ENCODE measurements at regions not wholly inside any gene's neighbourhood (a gene's known extent, or its start where the extent isn't known, plus 50 kb on each side); places are given as distances from the start of the nearest gene placed in this dataset.

DNA sequence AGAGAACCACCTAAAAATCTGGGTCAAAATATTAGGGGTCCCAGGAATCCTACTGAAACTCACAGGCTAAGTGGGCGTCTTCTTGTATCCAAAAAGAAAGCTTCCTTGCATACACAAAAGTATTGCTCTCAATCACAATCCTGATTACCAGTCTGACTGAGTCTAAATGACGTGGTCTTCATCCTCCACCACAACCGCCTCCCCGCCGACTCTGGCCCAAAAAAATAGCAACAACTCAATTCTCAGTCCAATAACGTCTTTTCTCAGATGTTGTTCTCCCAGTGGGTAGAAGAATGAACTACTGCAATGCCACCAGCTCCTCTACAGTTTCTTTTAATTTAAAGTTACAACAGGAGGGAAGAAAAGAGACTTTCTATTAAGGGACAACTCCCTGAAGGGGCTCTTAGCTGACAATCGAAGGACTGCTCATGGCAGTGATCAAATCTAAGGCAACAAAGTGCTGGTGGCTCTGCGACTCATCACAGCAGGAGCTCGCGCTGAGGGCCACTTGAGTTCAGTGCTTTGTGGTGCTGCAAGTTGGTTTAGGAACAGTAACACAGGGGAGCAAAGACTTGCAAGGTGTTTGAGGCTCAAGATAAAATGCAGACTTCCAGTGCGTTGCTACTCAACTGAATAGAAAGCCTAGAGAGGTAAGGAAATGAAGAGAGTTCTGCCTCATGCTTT lies 394.1 kb downstream of the BCAT1 start:
- H3K9me1 ChIP-seq (replicated peaks; ENCODE audit: control insufficient read depth, extremely low read depth, insufficient read depth, low read length) = no peaks in the 10 kb centered on the region
- H3K9ac ChIP-seq (replicated peaks; ENCODE audit: extremely low read depth, insufficient read depth, low read length) = no peak overlapping the region
- no peak overlapping the region for H3K4me2 ChIP-seq (ENCODE audit: insufficient read depth, low read length)
- H2AFZ ChIP-seq (ENCODE audit: low read depth, low read length) = no peak overlapping the region
- H3K79me2 ChIP-seq (ENCODE audit: control insufficient read depth, insufficient read depth, low read length) = no peaks in the 10 kb centered on the region
- H3K36me3 ChIP-seq (ENCODE audit: control insufficient read depth in 2 of 2, extremely low read depth in 1 of 2, insufficient read depth in 2 of 2, low read length in 2 of 2) = no peaks in the 10 kb centered on the region
- dilution Hi-C loops (cut with MboI; ENCODE audit: extremely low pct_ligation_motif_present, low sequenced_read_pairs) (no loop called here), intact Hi-C loops (cut with micrococcal nuclease) (no loop called here)
- ChIA-PET CTCF (interaction anchor here (1.2 to 1.7 kb wide), 2 partner anchors 10 to 46 kb away, joined by 3 to 6 read pairs; no protein-coding TSS in a partner anchor), POLR2A (no interaction called here)
- no peak overlapping the region for H3K27ac ChIP-seq (ENCODE audit: insufficient read depth, low read depth, low read length)
- H3K9me3 ChIP-seq (replicated peaks; ENCODE audit: control insufficient read depth, insufficient read depth, low read length) = no peaks in the 10 kb centered on the region
- no peak overlapping the region for H3K4me3 ChIP-seq (replicated peaks in 1 of 3; ENCODE audit: insufficient read depth in 1 of 3, low read depth in 1 of 3, low read length in 3 of 3)
- BruUV-seq (replicated peaks) = no TSS peak
- peaks cover 1 to 6% of the 10 kb centered on the region in 2 experiments for H3K27me3 ChIP-seq (ENCODE audit: control insufficient read depth in 2 of 2, insufficient read depth in 2 of 2, low read length in 2 of 2)
- no peak for TF ChIP-seq MAX (IDR thresholded peaks at IDR 0.05; ENCODE audit: insufficient read depth, insufficient read length)
- no peak for TF ChIP-seq MYC (IDR thresholded peaks at IDR 0.05; ENCODE audit: low read depth, low read length)
- TF ChIP-seq FOS (IDR thresholded peaks at IDR 0.05; ENCODE audit: borderline replicate concordance, insufficient read depth, low read length) = no peak
- TF ChIP-seq POLR2AphosphoS5 (IDR thresholded peaks at IDR 0.05; ENCODE audit: insufficient read depth, low read depth, low read length) = no peak
- no peak for TF ChIP-seq EZH2 (IDR thresholded peaks at IDR 0.05; ENCODE audit: borderline replicate concordance, low read depth, low read length, severe bottlenecking)
- no peak for TF ChIP-seq GATA2 (IDR thresholded peaks at IDR 0.05; ENCODE audit: insufficient read depth, insufficient read length, low read depth, low read length)
- TF ChIP-seq JUN (IDR thresholded peaks at IDR 0.05; ENCODE audit: borderline replicate concordance, insufficient read depth, insufficient read length, low read depth) = no peak
- H4K20me1 ChIP-seq (replicated peaks; ENCODE audit: control insufficient read depth, extremely low read depth, insufficient read depth, low read length) = no peaks in the 10 kb centered on the region
- no peaks in the 10 kb centered on the region for H3K4me1 ChIP-seq (ENCODE audit: control insufficient read depth, extremely low read depth, insufficient read depth, low read length)
- FAIRE-seq = no peak
- DNase-seq (ENCODE audit: low read depth, low spot score) = no peak

- ChIA-PET CTCF (interaction anchor here (1.0 kb wide), 1 partner anchor 9 kb away, joined by 3 read pairs; no protein-coding TSS in a partner anchor), POLR2A (no interaction called here)
- no peak for DNase-seq (ENCODE audit: low read depth, low spot score)
- BruUV-seq (replicated peaks) = no TSS peak
- no peaks in the 10 kb centered on the region for H3K79me2 ChIP-seq (ENCODE audit: control insufficient read depth, insufficient read depth, low read length)
- no peak for FAIRE-seq
- H3K9ac ChIP-seq (replicated peaks; ENCODE audit: extremely low read depth, insufficient read depth, low read length) = no peak overlapping the region
- TF ChIP-seq POLR2AphosphoS5 (IDR thresholded peaks at IDR 0.05; ENCODE audit: insufficient read depth, low read depth, low read length) (no peak), POLR2A (IDR thresholded peaks at IDR 0.05; ENCODE audit: low read depth, low read length) (no peak), EZH2 (IDR thresholded peaks at IDR 0.05; ENCODE audit: borderline replicate concordance, low read depth, low read length, severe bottlenecking) (no peak), JUN (IDR thresholded peaks at IDR 0.05; ENCODE audit: borderline replicate concordance, insufficient read depth, insufficient read length, low read depth) (no peak)
- H3K9me3 ChIP-seq (replicated peaks; ENCODE audit: control insufficient read depth, insufficient read depth, low read length) = no peaks in the 10 kb centered on the region
- H2AFZ ChIP-seq (ENCODE audit: low read depth, low read length) = no peak overlapping the region
- intact Hi-C loops (cut with micrococcal nuclease) = no loop called here
- H3K27me3 ChIP-seq (ENCODE audit: control insufficient read depth in 2 of 2, insufficient read depth in 2 of 2, low read length in 2 of 2) = peaks cover 0 to 1% of the 10 kb centered on the region in 2 experiments
- dilution Hi-C loops (cut with MboI; ENCODE audit: extremely low pct_ligation_motif_present, low sequenced_read_pairs) = no loop called here
- no peaks in the 10 kb centered on the region for H3K36me3 ChIP-seq (ENCODE audit: control insufficient read depth in 2 of 2, extremely low read depth in 1 of 2, insufficient read depth in 2 of 2, low read length in 2 of 2)
- no peaks in the 10 kb centered on the region for H4K20me1 ChIP-seq (replicated peaks; ENCODE audit: control insufficient read depth, extremely low read depth, insufficient read depth, low read length)
- H3K4me2 ChIP-seq (ENCODE audit: insufficient read depth, low read length) = no peak overlapping the region
- no peaks in the 10 kb centered on the region for H3K4me1 ChIP-seq (ENCODE audit: control insufficient read depth, extremely low read depth, insufficient read depth, low read length)
- no peak overlapping the region for H3K27ac ChIP-seq (ENCODE audit: insufficient read depth, low read depth, low read length)
- H3K4me3 ChIP-seq (replicated peaks in 1 of 3; ENCODE audit: insufficient read depth in 1 of 3, low read depth in 1 of 3, low read length in 3 of 3) = no peak overlapping the region
- no peaks in the 10 kb centered on the region for H3K9me1 ChIP-seq (replicated peaks; ENCODE audit: control insufficient read depth, extremely low read depth, insufficient read depth, low read length)
These were observed 395.6 kb downstream of the BCAT1 start for GRCh38 chr12:24553259-24553658.
